B cell (primary cell): ENCODE measurements at regions not wholly inside any gene's neighbourhood (a gene's known extent, or its start where the extent isn't known, plus 50 kb on each side); places are given as distances from the start of the nearest gene placed in this dataset.

ENCODE experiments used
- EZH2 ChIP-seq: IDR thresholded peaks from 2 replicates; pipeline ENCODE4 v1.6.1; 2012; ENCODE audit warnings: borderline replicate concordance, low read depth, mild to moderate bottlenecking, moderate library complexity, low read length; ENCODE audit not compliant: insufficient read depth, poor library complexity, severe bottlenecking
- TF ChIP-seq, protein P1 (sequence below): fragments of 200-600 bp; IDR thresholded peaks from one replicate; pipeline ENCODE4 v1.8.0; 2022; ENCODE audit warnings: antibody characterized with exemption, mild to moderate bottlenecking

DNA sequence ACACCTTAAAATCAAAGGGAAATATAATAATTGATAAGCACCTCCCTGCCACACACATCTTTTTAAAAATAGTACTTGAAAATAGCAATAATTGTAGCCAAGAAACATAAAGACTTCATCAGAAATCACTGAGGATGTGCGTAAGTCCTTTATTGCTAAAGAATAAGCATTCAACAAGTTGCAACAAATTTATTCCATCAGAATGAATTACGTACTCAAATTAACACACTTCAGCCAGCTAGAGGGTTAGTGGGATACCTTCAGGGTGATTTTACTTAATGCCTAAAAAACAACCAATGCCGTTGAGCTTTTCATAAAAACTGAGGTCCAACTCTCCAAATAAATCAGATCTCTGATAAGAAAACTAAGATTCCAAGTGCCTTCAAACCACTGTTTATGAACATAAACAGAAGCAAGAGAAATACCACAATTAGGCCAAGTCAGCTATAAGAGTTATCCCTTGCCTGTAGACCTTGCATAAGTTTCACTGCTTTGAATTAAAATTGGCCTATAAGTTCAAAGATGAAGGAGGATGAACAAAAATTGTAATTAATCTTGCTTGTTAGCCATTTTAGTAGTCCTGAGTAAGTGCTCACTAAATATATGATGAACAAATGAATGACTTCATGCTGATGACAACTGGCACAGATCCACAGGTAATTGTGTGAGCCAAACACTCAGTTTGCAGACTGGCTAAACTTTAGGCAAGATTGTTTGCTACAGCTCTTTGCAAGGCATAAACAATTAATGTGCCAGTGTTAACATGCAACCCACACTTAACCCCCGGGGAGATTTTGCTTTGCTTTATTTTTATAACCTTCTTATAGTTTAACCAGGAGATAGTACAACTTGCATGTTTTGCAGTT lies 375.1 kb upstream of the THBS1 start:
- TF ChIP-seq, protein P1, sequence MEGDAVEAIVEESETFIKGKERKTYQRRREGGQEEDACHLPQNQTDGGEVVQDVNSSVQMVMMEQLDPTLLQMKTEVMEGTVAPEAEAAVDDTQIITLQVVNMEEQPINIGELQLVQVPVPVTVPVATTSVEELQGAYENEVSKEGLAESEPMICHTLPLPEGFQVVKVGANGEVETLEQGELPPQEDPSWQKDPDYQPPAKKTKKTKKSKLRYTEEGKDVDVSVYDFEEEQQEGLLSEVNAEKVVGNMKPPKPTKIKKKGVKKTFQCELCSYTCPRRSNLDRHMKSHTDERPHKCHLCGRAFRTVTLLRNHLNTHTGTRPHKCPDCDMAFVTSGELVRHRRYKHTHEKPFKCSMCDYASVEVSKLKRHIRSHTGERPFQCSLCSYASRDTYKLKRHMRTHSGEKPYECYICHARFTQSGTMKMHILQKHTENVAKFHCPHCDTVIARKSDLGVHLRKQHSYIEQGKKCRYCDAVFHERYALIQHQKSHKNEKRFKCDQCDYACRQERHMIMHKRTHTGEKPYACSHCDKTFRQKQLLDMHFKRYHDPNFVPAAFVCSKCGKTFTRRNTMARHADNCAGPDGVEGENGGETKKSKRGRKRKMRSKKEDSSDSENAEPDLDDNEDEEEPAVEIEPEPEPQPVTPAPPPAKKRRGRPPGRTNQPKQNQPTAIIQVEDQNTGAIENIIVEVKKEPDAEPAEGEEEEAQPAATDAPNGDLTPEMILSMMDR: no peak
- TF ChIP-seq EZH2: no peak
